ENCODE measurements at regions not wholly inside any gene's neighbourhood (a gene's known extent, or its start where the extent isn't known, plus 50 kb on each side); places are given as distances from the start of the nearest gene placed in this dataset.

- ChIA-PET POLR2A (no interaction called here), CTCF (interaction anchor here (0.6 to 6.2 kb wide), 49 partner anchors 9 to 595 kb away, joined by 3 to 67 read pairs (median 5); partner anchors contain the start of gene CHRNA7)
- Histone ChIP-seq H3K4me1 (peaks cover 16% of the 10 kb centered on the region; the same call in 2 of the 3 replicates), H3K27ac (no peak overlapping the region), H3K9me3 (no peaks in the 10 kb centered on the region), H3K4me2 (peak overlapping the region; percentile 59), H3K4me3 (no peak overlapping the region)
- peak; percentile 82 to 91 for ATAC-seq
- DNase-seq (ENCODE audit: low read depth in 1 of 2, low spot score in 1 of 2) = peak; percentile 62 to 69
- peak; percentile 51 for FAIRE-seq
- peak; percentile 85 for TF ChIP-seq CTCF (IDR thresholded peaks at IDR 0.05)
- peak; percentile 78 to 85 for TF ChIP-seq RAD21 (conservative IDR thresholded peaks at IDR 0.05 in 1 of 2, IDR thresholded peaks at IDR 0.05 in 1 of 2)
- TF ChIP-seq BCL3 (IDR thresholded peaks at IDR 0.05) = no peak
- peak; percentile 93 for TF ChIP-seq SMC3 (IDR thresholded peaks at IDR 0.05)
- WGBS (ENCODE audit: missing lambda C conversion rate) = 21% methylated on average over 18 of the region's 22 CpGs
These were observed 52.3 kb upstream of the CHRNA7 start for GRCh38 chr15:31977812-31978661.

Small RNAs in the stretch of these regions (small RNA-seq; reads per million reads assigned to genes)
- gene AC026951.2 (0 reads per million in 6 experiments), gene RF00425 (0 to 0.26 (median 0) reads per million in 6 experiments)

All from A549 (cell line).